Ectodermal cell (in vitro differentiated cells): ENCODE measurements at regions not wholly inside any gene's neighbourhood (a gene's known extent, or its start where the extent isn't known, plus 50 kb on each side); places are given as distances from the start of the nearest gene placed in this dataset.
"Not testable (repeated sequence)": the region's sequence is repeated elsewhere in the genome, so short reads cannot be mapped to it uniquely, and the experiment has no call there.

ENCODE experiments used
- H3K27ac ChIP-seq: 2 replicates; pipeline ENCODE4 v1.7.0; 2013; ENCODE audit warnings: mild to moderate bottlenecking, low read depth, low read length; ENCODE audit not compliant: insufficient read depth, poor library complexity, severe bottlenecking
- H3K27me3 ChIP-seq: 2 replicates; pipeline ENCODE4 v1.7.0; 2013; ENCODE audit warnings: mild to moderate bottlenecking, low read length; ENCODE audit not compliant: insufficient read depth, control insufficient read depth, poor library complexity, severe bottlenecking
- H3K36me3 ChIP-seq: one replicate; pipeline ENCODE4 v1.7.0; 2013; ENCODE audit warnings: low read length; ENCODE audit not compliant: control insufficient read depth, insufficient read depth
- H3K4me1 ChIP-seq: one replicate; pipeline ENCODE4 v1.7.0; 2013; ENCODE audit warnings: low read length; ENCODE audit not compliant: control insufficient read depth, insufficient read depth
- H3K4me3 ChIP-seq: 2 replicates; pipeline ENCODE4 v1.7.0; 2013; ENCODE audit warnings: low read depth, low read length, control low read depth; ENCODE audit not compliant: insufficient read depth
- H3K9me3 ChIP-seq: 2 replicates; pipeline ENCODE4 v1.7.0; 2013; ENCODE audit warnings: mild to moderate bottlenecking, low read length, moderate library complexity; ENCODE audit not compliant: control insufficient read depth
- WGBS, 2 experiments: methylation state at CpG; one replicate each; pipeline ENCODE4 v1.1.7; 2013; ENCODE audit warnings: missing lambda C conversion rate in 2 of 2; 5-methylcytosine and 5-hydroxymethylcytosine counted together

- Histone ChIP-seq H3K27ac (no peak overlapping the region), H3K9me3 (no peaks in the 10 kb centered on the region), H3K4me3 (no peak overlapping the region), H3K27me3 (no peaks in the 10 kb centered on the region), H3K36me3 (no peaks in the 10 kb centered on the region), H3K4me1 (no peaks in the 10 kb centered on the region)
- 92 to 96% methylated on average over 3 of the region's 3 CpGs for WGBS, 2 experiments
These were observed 447.8 kb upstream of the CD180 start for GRCh38 chr5:67644221-67644920.

GRCh38 chr5:67643536-67643935, 446.9 kb upstream of the CD180 start:
- H3K36me3 ChIP-seq, result no peaks in the 10 kb centered on the region
- WGBS, 2 experiments, result 91% methylated on average over 1 of the region's 2 CpGs; no CpG with 5 or more reads in 1 of the 2 experiments

GRCh38 chr5:67639976-67640375, 443.4 kb upstream of the CD180 start:
- Histone ChIP-seq H3K36me3 (no peaks in the 10 kb centered on the region), H3K4me1 (no peaks in the 10 kb centered on the region), H3K27me3 (no peaks in the 10 kb centered on the region), H3K27ac (no peak overlapping the region), H3K4me3 (no peak overlapping the region), H3K9me3 (no peaks in the 10 kb centered on the region)
- WGBS, 2 experiments, result 88 to 94% methylated on average over 2 of the region's 2 CpGs

More at GRCh38 chr5:67643536-67643935, 446.9 kb upstream of the CD180 start:
- Histone ChIP-seq H3K27ac (no peak overlapping the region), H3K4me1 (no peaks in the 10 kb centered on the region), H3K27me3 (no peaks in the 10 kb centered on the region), H3K9me3 (no peaks in the 10 kb centered on the region), H3K4me3 (no peak overlapping the region)

GRCh38 chr5:67639313-67639712, 442.7 kb upstream of the CD180 start:
- 62 to 68% methylated on average over 2 of the region's 3 CpGs for WGBS, 2 experiments
- Histone ChIP-seq H3K4me3 (no peak overlapping the region), H3K36me3 (no peaks in the 10 kb centered on the region), H3K27me3 (no peaks in the 10 kb centered on the region), H3K9me3 (no peaks in the 10 kb centered on the region), H3K27ac (no peak overlapping the region), H3K4me1 (no peaks in the 10 kb centered on the region)

GRCh38 chr5:67636850-67637524, 440.4 kb upstream of the CD180 start:
- Histone ChIP-seq H3K9me3 (no peaks in the 10 kb centered on the region), H3K27ac (no peak overlapping the region), H3K4me1 (no peaks in the 10 kb centered on the region), H3K36me3 (no peaks in the 10 kb centered on the region), H3K4me3 (no peak overlapping the region), H3K27me3 (no peaks in the 10 kb centered on the region)
- WGBS, 2 experiments, result 96% methylated on average over 3 of the region's 3 CpGs

- 82 to 95% methylated on average over 1 of the region's 1 CpG for WGBS, 2 experiments
- Histone ChIP-seq H3K9me3 (no peaks in the 10 kb centered on the region), H3K36me3 (no peaks in the 10 kb centered on the region), H3K27me3 (no peaks in the 10 kb centered on the region), H3K4me1 (no peaks in the 10 kb centered on the region), H3K4me3 (no peak overlapping the region), H3K27ac (no peak overlapping the region)
These were observed 439.5 kb upstream of the CD180 start for GRCh38 chr5:67636091-67636490.

- not testable (repeated sequence) for H3K27ac ChIP-seq, H3K27me3 ChIP-seq, H3K9me3 ChIP-seq, H3K4me3 ChIP-seq, H3K4me1 ChIP-seq, H3K36me3 ChIP-seq
These were observed 430.5 kb upstream of the CD180 start for GRCh38 chr5:67627079-67627478.

- no peaks in the 10 kb centered on the region for H3K27me3 ChIP-seq
- 86 to 92% methylated on average over 1 of the region's 1 CpG for WGBS, 2 experiments
- no peaks in the 10 kb centered on the region for H3K36me3 ChIP-seq
- no peak overlapping the region for H3K4me3 ChIP-seq
- H3K9me3 ChIP-seq, result no peaks in the 10 kb centered on the region
- no peak overlapping the region for H3K27ac ChIP-seq
- peaks cover 5% of the 10 kb centered on the region for H3K4me1 ChIP-seq
These were observed 426.5 kb upstream of the CD180 start for GRCh38 chr5:67623078-67623477.

GRCh38 chr5:67620424-67621397, 424.1 kb upstream of the CD180 start:
- Histone ChIP-seq H3K36me3 (no peaks in the 10 kb centered on the region), H3K9me3 (no peaks in the 10 kb centered on the region), H3K4me1 (peaks cover 5% of the 10 kb centered on the region), H3K27ac (no peak overlapping the region), H3K4me3 (no peak overlapping the region), H3K27me3 (no peaks in the 10 kb centered on the region)
- WGBS, 2 experiments, result 86 to 92% methylated on average over 8 to 11 of the region's 11 CpGs

GRCh38 chr5:67619636-67620035, 423.0 kb upstream of the CD180 start:
- Histone ChIP-seq H3K4me3 (no peak overlapping the region), H3K9me3 (no peaks in the 10 kb centered on the region), H3K4me1 (peaks cover 5% of the 10 kb centered on the region), H3K27ac (no peak overlapping the region), H3K27me3 (no peaks in the 10 kb centered on the region), H3K36me3 (no peaks in the 10 kb centered on the region)
- WGBS, 2 experiments, result 87 to 95% methylated on average over 4 of the region's 4 CpGs
